B cell (primary cell): ENCODE measurements at regions not wholly inside any gene's neighbourhood (a gene's known extent, or its start where the extent isn't known, plus 50 kb on each side); places are given as distances from the start of the nearest gene placed in this dataset.

Experiments used
- EZH2 ChIP-seq: IDR thresholded peaks from 2 replicates; pipeline ENCODE4 v1.6.1; 2012; ENCODE audit warnings: borderline replicate concordance, low read depth, mild to moderate bottlenecking, moderate library complexity, low read length; ENCODE audit not compliant: insufficient read depth, poor library complexity, severe bottlenecking
- TF ChIP-seq, protein P1 (sequence below): fragments of 200-600 bp; IDR thresholded peaks from one replicate; pipeline ENCODE4 v1.8.0; 2022; ENCODE audit warnings: antibody characterized with exemption, mild to moderate bottlenecking

DNA sequence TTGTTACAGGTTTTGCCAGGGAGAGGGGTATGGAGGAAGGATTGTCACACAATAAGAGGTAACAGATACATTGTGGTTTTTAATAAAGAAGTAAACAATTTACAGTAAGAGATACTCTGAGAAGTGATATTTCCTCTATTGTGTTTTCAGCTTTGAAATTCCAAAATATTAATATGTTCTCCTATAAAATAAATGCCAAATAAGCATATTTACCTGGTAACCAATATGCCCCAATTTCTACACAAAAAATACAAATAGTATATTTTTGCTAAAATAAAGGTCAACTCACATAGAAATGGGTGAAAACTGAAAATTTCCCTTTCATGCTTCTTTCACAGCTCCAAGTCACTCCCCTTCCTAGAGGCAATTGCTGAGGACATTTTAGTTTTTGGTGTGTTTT lies 437.4 kb upstream of the UBE2E2 start:
- TF ChIP-seq, protein P1, sequence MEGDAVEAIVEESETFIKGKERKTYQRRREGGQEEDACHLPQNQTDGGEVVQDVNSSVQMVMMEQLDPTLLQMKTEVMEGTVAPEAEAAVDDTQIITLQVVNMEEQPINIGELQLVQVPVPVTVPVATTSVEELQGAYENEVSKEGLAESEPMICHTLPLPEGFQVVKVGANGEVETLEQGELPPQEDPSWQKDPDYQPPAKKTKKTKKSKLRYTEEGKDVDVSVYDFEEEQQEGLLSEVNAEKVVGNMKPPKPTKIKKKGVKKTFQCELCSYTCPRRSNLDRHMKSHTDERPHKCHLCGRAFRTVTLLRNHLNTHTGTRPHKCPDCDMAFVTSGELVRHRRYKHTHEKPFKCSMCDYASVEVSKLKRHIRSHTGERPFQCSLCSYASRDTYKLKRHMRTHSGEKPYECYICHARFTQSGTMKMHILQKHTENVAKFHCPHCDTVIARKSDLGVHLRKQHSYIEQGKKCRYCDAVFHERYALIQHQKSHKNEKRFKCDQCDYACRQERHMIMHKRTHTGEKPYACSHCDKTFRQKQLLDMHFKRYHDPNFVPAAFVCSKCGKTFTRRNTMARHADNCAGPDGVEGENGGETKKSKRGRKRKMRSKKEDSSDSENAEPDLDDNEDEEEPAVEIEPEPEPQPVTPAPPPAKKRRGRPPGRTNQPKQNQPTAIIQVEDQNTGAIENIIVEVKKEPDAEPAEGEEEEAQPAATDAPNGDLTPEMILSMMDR: no peak
- TF ChIP-seq EZH2: no peak
